G401 (cell line): ENCODE measurements at regions not wholly inside any gene's neighbourhood (a gene's known extent, or its start where the extent isn't known, plus 50 kb on each side); places are given as distances from the start of the nearest gene placed in this dataset.
"Not testable (repeated sequence)": the region's sequence is repeated elsewhere in the genome, so short reads cannot be mapped to it uniquely, and the experiment has no call there.

Experiments used
- DNase-seq: peaks from one replicate; pipeline ENCODE4 v3.0.0-alpha.2; 2015; ENCODE audit warnings: low spot score
- in situ Hi-C: cut with HindIII; loops from 2 replicates; pipeline ENCODE4 v1.10.0; 2016; ENCODE audit warnings: low sequenced_read_pairs, mixed read lengths

- no peak for DNase-seq
- in situ Hi-C loops, result no loop called here
Measured at GRCh38 chr4:160567634-160568033, 1464.8 kb downstream of the RAPGEF2 start.

GRCh38 chr4:160570271-160570670 lies 1467.4 kb downstream of the RAPGEF2 start:
- no peak for DNase-seq
- in situ Hi-C loops, result no loop called here

- in situ Hi-C loops, DNase-seq: not testable (repeated sequence)
Measured at GRCh38 chr4:160574272-160574671, 1471.4 kb downstream of the RAPGEF2 start.

GRCh38 chr4:160580581-160580980 lies 1477.7 kb downstream of the RAPGEF2 start:
- in situ Hi-C loops, result no loop called here
- DNase-seq, result no peak

GRCh38 chr4:160592258-160592657 lies 1489.4 kb downstream of the RAPGEF2 start:
- in situ Hi-C loops, result no loop called here
- DNase-seq, result no peak

GRCh38 chr4:160595646-160596045 lies 1492.8 kb downstream of the RAPGEF2 start:
- in situ Hi-C loops, result no loop called here

GRCh38 chr4:160604541-160604940 lies 1501.7 kb downstream of the RAPGEF2 start:
- DNase-seq, result no peak
- in situ Hi-C loops, result no loop called here

More at GRCh38 chr4:160595646-160596045, 1492.8 kb downstream of the RAPGEF2 start:
- DNase-seq, result no peak

- in situ Hi-C loops, result no loop called here
- DNase-seq, result no peak
Measured at GRCh38 chr4:160611181-160611580, 1508.3 kb downstream of the RAPGEF2 start.

- in situ Hi-C loops, result no loop called here
- no peak for DNase-seq
Measured at GRCh38 chr4:160631044-160631443, 1528.2 kb downstream of the RAPGEF2 start.

- in situ Hi-C loops, result no loop called here
- no peak for DNase-seq
Measured at GRCh38 chr4:160652790-160653189, 1511.0 kb downstream of the FSTL5 start.

- in situ Hi-C loops, result no loop called here
- DNase-seq, result no peak
Measured at GRCh38 chr4:160675550-160675949, 1488.2 kb downstream of the FSTL5 start.

- no peak for DNase-seq
- in situ Hi-C loops, result no loop called here
Measured at GRCh38 chr4:160685729-160686128, 1478.1 kb downstream of the FSTL5 start.

GRCh38 chr4:160701671-160702070 lies 1462.1 kb downstream of the FSTL5 start:
- DNase-seq, result no peak
- in situ Hi-C loops, result no loop called here

GRCh38 chr4:160709026-160709425 lies 1454.8 kb downstream of the FSTL5 start:
- in situ Hi-C loops, result no loop called here
- no peak for DNase-seq

GRCh38 chr4:160709546-160709945 lies 1454.3 kb downstream of the FSTL5 start:
- no peak for DNase-seq
- in situ Hi-C loops, result no loop called here

- in situ Hi-C loops, result no loop called here
- no peak for DNase-seq
Measured at GRCh38 chr4:160716551-160716950, 1447.2 kb downstream of the FSTL5 start.

- in situ Hi-C loops, result no loop called here
- no peak for DNase-seq
Measured at GRCh38 chr4:160717848-160718247, 1446.0 kb downstream of the FSTL5 start.

- in situ Hi-C loops, result no loop called here
- no peak for DNase-seq
Measured at GRCh38 chr4:160724063-160724462, 1439.7 kb downstream of the FSTL5 start.

- no peak for DNase-seq
- in situ Hi-C loops, result no loop called here
Measured at GRCh38 chr4:160745126-160745525, 1418.7 kb downstream of the FSTL5 start.

- in situ Hi-C loops, DNase-seq: not testable (repeated sequence)
Measured at GRCh38 chr4:160746585-160746984, 1417.2 kb downstream of the FSTL5 start.

- DNase-seq, result no peak
- in situ Hi-C loops, result no loop called here
Measured at GRCh38 chr4:160772668-160773067, 1391.1 kb downstream of the FSTL5 start.

GRCh38 chr4:160795216-160795615 lies 1368.6 kb downstream of the FSTL5 start:
- in situ Hi-C loops, result no loop called here
- DNase-seq, result no peak
